Nucleus accumbens (tissue), 56 donors: ENCODE measurements at regions not wholly inside any gene's neighbourhood (a gene's known extent, or its start where the extent isn't known, plus 50 kb on each side); places are given as distances from the start of the nearest gene placed in this dataset.
"Not testable (repeated sequence)": the region's sequence is repeated elsewhere in the genome, so short reads cannot be mapped to it uniquely, and the experiment has no call there.

Experiments used
- DNase-seq, 56 donors: peaks; one replicate each; lab custom pipeline; 2025; lab: John Stamatoyannopoulos, UW

DNA sequence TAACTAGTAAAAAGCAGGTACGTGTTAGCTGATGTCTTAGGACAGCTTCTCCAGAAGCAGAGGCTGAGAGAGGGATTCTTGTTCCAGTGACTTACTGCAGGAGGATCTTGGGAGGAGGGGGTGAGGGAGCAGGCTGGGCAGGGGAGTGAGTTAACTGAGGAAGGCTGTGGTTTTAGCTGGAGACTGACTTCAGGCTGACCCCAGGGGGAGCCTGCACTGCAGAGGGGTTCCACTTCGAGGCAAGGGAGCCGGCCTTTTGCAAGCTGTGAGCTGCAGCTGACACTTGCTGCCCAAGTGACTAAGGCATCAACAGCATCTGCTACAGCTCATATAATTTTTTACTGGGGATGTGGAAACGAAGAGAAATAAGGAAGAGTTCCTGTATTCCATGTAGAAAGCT, 50.4 kb upstream of the SOD1 start:
- no peak for DNase-seq

DNA sequence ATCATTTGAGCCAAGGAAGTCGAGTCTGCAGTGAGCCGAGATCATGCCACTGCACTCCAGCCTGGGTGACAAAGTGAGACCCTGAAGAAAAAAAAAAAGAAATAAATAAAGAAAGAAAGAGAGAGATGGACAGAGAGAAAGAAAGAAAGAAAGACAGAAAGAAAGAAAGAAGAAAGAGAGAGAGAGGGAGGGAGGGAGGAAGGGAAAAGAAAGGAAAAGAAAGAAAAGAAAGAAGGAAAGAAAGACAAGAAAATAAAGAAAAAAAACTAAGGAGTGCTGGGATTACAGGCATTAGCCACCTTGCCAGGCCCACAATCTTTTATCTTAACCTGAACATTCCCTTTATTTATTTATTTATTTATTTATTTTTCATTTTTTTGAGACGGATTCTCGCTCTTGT, 51.7 kb upstream of the SOD1 start:
- DNase-seq = no peak

DNA sequence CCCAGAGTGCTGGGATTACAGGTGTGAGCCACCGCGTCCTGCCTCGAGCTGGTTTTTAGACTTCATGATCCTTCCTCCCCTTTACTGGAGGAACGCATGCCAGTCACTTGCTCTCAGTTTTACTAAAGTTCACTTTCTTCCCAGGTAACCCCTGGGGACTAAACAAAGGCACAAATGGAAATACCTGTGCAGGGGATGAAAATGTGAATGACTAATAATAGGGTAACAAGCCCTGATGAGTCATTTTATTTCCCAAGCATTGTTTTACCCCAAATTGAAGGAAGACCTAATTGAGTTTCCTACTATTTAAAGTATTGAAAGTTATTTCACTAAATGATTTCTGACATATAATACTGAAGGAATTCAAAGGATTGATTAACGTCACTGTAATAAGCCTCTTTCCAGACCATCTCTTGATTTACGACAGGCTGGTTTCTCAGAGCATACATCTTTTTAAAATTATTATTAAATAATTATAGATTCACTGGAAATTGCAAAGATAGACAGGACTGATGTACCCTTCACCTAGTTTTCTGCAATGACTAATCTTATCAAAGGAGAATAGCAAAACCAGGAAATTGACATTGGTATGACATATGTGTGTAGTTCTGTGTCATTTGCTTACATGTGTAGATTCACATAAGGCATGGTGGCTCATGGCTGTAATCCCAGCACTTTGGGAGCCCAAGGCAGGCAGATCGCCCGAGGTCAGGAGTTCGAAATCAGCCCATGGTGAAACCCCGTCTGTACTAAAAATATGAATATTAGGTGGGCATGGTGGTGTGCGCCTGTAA, 53.2 kb upstream of the SOD1 start:
- no peak for DNase-seq

DNA sequence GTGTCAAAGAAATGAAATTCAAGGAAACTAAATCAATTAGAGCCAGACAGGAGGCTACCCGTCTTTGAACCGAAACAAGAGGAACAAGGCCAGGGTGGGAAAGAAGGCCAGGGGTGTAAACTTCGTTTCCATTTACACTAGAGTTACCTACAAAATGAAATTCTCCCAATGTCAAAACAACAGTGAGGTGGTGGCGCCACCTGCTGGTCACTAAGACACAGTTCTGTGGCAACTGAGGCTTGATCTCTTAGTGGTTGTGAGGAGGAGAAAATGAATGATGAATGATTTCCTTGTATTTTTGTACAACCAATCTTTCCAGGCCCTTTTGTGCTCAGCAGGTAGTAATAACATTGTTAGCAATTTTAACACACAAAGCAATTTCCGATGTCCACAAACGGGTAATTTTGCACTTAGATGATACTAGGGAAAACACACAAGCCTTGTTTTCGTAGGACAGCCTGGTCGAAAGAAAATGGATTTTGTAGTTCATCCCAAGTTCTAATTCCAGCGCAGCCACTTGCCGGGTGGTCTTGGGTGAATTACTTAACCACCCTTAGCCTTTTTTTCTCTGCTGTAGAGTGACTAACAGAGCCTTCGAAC, 54.8 kb upstream of the SOD1 start:
- DNase-seq = peak in 49 of 56 donors; percentile 1 to 85 (median 32)

DNA sequence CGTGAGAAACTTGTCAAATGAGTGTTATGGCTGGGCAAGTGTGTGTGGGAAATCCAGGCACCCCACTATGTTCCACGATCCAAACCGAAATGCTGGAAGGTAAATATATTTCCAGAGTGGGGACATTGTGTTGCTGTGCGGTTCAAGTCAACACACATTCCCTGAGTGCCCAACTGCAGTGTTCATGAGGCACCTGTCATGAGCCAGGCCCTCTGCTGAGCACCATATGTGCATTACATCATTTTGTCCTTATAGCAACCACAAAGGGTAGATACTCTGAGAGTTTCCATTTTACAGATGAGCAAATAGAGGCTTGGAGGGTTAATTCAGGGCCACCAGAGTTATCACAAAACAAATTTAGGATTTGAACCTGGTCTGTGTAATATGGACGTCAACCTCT, 59.9 kb upstream of the SOD1 start:
- DNase-seq = no peak

DNA sequence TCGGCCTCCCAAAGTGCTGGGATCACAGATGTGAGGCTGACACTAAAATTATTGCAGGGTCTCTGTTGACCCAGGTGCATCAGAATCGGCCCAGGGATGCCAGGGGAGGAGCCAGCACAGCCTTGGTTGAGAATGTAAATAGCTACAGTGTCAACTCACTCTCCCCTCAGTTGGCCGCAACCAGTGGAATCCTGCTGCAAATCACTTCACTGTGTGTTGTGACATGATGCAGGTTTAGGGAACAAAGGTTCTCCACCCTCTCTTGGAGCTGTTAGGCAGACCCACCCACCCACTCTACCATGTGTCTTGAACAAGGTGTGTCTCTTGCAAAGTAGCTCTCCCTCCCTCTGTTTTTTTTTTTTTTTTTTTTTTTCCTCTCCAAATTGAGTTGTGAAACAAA, 60.5 kb upstream of the SOD1 start:
- DNase-seq = peak in 20 of 56 donors; percentile 3 to 56 (median 14)

DNA sequence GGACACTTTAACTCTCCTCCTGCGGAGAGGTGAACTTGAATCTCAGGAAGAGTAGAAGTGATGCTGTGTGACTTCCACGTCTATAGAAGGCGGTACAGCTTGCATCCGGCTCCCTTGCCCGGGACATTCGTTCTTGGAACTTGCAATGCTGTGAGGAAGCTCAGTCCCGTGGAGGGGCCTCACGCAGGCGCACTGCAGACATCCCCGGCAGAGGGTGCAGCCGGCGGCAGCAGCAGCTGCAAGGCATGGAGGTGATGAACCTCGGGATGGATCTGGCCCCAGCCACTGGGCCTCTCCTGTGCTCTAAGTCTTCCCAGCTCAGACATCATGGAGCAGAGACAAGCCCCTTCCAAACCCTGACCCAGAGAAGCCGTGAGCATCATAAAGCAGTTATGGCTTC, 61.8 kb upstream of the SOD1 start:
- no peak for DNase-seq

DNA sequence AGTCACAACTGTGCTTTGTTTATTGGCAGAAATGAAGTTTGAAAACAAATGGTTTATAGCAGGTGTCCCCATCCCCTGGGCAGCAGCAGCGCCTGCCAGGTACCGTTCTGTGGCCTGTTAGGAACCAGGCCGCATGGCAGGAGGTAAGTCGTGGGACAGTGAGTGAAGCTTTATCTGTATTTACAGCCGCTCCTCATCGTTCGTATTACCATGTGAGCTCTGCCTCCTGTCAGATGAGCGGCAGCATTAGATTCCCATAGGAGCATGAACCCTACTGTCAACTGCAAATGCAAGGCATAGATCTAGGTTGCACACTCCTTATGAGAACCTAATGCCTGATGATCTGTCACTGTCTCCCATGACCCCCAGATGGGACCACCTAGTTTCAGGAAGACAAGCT, 63.4 kb upstream of the SOD1 start:
- DNase-seq = no peak

DNA sequence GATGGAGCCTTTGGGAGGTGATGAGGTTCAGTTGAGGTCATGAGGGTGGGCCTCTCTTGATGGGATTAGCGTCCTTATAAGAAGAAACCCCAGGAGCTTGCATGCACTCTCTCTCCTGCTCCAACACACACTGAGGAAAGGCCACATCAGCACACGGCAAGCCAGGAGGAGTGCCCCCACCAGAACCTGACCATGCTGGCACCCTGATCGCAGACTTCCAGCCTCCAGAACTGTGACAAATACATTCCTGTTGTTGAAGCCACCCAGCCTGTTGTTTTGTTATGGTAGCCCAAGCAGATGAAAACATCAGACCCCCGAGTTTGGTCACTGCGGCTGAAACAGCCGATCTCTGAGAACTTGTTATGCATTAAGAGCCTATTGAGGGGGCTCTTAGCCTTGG, 64.8 kb upstream of the SOD1 start:
- no peak for DNase-seq

DNA sequence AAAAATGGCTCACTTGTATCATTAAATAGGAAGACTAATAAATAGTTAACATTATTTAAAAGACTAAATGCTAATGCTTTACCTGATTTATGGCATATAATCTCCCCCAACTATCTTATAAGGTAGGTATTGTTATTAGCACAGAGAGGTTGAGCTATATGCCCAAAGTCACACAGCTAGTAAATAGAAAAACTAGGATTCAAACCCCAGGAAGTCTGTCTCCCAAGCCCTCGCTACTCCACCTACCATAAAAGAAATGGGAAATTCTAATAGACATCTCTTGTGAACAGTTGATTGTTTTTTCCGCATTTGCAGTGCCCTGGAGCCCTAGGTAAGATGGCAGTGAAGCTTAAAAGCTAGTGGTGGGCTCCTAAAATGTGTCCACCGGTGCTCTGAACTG, 65.2 kb upstream of the SOD1 start:
- DNase-seq = no peak

DNA sequence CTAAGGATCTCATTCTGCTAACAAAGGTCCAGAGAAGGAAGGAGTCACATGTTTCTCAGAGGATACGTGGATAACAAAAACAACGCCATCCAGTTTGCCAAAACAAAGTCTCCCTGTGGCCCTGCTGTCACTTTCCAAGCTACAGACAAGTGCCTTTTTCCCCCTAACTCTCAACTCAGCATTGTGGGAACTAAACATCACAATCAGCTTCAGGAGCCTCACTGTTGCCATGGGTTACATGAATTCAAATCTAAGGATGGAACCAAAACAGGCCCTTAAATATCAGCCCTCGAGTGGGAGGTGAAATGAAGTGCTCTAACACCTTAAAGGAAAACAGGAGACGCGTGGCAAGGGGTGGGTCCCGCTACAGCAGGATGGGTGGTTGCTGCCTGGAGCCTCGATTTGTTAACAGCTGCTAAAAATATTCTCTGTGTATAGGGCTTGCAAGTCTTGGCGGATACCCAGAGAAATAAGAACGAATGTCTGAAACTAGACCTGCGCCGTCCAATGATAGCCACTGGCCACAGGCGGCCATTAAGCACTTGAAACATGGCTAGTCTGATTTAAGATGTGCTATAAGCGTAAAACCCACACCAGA, 66.4 kb upstream of the SOD1 start:
- peak in 39 of 56 donors; percentile 1 to 85 (median 39) for DNase-seq

DNA sequence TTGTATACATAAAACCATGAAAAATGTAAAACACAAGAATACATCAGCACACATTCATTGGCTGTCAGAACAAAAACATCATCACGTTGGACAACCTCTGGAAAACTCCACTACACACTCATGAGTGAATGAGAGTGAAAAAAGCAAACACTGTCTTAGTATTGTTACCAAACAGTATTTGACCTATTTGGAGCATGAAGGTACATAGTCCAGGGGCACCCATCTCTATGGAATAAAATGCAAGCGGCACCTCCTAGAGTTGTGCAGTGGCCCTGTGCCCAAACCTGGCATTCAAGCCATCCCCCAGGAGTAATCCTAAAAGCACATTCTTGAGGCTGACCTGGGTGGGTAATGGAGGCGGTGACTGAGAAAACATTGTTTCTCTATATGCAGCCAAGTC, 67.0 kb upstream of the SOD1 start:
- DNase-seq = no peak

DNA sequence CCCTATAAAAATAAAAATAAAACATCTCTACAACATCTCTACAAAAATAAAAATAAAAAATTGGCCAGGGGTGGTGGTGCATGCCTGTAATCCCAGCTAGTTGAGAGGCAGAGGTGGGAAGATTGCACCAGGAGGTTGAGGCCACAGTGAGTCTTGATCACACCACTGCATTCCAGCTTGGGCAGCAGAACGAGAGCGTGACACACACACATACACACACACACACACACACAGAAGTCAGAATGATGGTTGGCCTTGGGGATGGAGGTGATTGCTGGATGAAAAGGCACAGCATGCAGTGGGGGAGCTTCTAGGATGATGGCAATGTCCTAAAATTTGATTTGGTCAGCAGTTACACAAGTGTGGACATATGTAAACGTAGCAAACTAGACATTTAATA, 69.7 kb upstream of the SOD1 start:
- DNase-seq = no peak

DNA sequence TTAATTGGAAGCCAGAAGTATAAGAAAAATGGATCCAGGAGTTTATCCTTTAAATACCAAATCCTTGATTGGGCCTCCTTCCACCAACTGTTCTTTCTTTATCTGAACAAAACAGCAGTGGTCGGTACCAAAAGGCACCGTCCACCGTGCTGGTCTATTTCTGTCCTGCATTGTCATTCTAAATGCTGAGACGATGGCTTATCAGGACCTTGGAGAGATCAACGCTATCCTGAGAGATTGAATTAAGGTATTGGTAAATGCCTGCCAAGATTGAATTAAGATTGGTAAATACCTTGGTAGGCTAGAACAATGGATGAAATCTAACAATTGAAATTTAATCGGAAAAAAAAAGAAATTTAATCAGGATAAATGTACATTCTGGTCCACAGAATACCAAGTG, 73.4 kb upstream of the SOD1 start:
- DNase-seq = no peak

DNA sequence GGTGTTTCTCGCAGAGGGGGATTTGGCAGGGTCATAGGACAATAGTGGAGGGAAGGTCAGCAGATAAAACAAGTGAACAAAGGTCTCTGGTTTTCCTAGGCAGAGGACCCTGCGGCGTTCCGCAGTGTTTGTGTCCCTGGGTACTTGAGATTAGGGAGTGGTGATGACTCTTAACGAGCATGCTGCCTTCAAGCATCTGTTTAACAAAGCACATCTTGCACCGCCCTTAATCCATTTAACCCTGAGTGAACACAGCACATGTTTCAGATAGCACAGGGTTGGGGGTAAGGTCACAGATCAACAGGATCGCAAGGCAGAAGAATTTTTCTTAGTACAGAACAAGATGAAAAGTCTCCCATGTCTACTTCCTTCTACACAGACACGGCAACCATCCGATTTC, 75.6 kb upstream of the SOD1 start:
- not testable (repeated sequence) for DNase-seq

DNA sequence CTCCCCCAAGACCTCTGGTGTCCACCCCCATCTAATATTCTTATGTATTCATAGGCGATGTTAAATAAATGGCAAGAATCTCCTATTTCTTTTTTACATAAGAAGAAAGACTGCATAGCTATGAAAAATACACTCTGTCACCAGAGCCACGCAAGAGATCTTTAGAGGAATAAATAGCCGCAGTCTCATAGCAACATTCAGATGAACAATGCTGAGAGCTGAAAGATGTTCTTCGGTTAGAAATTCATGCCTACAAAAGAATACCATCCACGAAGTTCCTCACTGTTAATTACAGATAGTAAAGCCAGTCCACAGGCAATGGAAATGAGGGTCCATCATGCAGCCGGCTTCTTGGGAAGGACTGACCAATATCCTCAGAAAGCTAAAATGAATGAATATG, 76.0 kb upstream of the SOD1 start:
- peak in 4 of 56 donors; percentile 3 to 35 (median 17) for DNase-seq

DNA sequence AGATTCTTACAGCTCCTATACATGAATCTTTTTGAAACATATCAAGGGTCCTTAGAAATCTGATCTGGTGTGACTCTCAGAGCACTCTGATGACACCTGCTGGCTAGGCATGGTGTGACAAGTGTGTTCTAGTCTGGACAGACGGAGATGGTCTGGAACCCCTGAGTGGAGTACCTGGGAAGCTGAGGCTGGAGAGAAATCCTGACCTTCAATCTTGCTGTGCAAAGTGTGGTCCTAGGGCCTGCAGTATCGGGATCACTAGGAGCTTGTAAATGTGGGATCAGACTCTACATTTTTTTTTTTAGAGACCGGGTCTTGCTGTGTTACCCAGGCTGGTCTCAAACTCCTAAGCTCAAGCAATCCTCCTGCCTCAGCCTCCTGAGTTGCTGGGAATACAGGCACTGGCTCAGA, 78.6 kb upstream of the SOD1 start:
- peak in 46 of 56 donors; percentile 6 to 83 (median 38) for DNase-seq

DNA sequence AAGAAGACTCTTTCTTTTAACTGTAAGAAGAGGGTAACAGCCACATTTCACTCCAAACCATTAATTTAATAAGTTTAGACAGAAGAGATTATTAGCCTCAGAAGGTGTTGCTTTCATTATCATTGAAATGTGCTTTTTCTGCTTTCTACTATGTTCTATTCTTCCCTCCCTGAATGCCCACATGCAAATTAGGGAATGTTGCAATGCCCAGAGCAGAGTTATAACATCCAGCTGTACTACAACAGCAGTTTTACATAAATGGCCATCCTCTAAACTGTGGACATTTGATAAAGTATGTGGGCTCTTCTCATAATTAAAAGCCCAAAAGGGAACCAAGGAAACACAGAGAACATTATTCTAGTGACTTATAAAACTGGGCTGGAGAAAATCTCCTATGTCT, 82.2 kb upstream of the SOD1 start:
- no peak for DNase-seq

DNA sequence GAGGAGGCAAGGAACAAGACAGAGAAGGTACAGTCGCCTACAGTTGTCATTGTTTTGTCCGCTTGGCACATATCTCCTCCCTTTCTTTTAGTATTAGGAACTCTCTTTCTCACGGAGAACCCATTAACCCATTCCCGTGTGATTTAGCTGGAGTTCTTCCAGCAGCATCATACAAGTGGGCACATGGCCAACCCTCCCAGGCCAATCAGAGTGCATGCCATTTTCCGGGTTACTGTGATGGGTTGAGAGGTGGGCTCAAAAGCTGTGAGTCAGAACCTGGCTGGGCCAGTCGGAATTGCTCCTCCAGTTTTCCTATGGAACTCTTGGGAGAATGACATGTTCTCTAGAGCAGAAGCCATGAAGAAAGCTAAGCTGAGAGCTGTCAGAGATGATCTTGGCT, 83.1 kb upstream of the SOD1 start:
- peak in 1 of 56 donors; percentile 10 for DNase-seq

DNA sequence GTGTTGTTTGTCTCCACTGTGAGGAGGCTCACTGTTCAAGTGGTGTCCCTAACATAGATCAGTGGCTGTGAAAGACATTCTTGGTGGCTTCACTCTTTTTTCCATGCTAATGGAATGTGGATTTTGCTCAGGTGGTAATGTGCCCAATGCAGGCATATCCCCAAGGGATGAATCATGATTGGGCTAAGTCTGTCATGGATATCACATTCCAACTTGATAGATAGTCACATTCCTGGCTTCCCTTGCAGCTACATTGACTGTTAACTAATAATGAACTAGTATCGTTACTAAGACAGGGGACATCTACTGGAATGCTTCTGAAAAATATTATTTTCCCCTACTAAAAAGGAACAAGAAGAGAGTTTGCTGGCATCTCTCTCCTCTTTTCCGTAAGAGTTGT, 86.3 kb upstream of the SOD1 start:
- no peak for DNase-seq

DNA sequence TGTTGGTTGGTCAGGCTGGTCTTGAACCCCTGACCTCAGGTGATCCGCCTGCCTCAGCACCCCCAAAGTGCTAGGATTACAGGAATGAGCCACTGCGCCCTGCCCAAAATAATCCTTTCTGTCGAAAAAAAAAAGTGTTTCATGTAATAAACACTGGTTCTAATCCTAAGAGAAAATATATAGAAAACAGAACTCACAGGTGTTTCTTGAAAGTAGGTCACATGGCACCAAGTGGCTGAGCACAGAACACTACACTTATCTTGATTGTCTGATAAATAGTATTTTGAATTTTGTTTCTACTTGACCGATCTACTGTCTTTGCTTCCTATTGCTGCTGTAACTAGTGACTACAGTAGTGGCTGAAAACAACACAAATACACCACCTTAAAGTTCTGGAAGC, 87.6 kb upstream of the SOD1 start:
- no peak for DNase-seq
